ENCODE measurements at regions not wholly inside any gene's neighbourhood (a gene's known extent, or its start where the extent isn't known, plus 50 kb on each side); places are given as distances from the start of the nearest gene placed in this dataset.

DNA sequence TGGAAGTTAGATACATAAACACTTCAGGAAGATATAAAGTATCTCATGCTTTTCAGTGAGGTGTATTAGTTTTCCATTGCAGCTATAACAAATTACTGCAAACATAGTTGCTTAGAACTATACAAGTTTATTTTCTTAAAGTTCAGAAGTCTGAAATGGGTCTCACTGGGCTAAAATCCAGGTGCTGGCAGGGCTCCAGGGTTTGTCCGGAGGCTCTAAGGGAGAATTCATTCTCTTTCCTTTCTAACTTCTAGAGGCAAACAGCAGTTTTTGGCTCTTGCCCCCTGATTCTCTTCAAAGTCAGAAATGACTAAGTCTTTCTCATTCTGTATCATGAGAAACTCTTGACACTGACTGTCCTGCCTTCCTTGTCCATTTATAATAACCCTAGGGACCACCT, 138.8 kb downstream of the AASDHPPT start:
- no peak for DNase-seq (ENCODE audit: low read depth)

DNA sequence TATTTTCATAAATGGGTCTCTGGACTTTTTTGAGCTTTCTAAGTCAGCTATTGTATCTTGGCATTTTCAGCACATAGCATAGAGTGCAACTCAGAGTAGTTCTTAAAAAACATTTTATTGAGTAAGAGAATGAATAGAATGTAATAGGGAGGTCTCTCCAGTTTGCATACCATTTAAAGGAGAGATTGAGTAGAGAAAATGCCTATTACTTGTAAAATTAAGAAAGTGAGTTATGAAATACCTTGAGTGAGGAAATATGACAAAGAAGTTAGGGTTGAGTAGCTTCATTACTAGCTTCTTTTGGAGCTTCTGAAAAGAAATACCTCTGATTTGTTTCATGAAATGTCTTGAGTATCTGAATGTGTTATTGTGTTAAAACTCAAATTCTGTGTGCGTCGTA, 140.0 kb downstream of the AASDHPPT start:
- no peak for DNase-seq (ENCODE audit: low read depth)

DNA sequence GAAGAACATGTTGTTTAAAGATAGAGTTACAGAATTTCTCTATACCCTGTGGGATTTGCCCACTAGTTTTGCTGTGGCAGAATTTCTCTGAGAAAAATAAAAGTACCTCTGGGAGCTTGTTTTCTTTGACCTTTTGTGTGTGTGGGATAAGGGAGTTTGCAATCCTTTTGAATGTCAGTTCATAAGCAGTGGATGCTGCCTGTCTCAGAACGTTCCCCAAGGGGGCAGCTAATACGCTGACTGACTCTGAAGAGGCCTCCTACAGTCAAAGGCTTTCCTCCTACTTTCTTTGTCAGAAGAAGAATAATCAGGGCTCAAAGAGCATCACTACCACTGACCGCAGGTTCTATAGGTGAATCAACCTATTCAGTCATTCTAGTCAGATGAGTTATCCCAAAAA, 140.6 kb downstream of the AASDHPPT start:
- no peak for DNase-seq (ENCODE audit: low read depth)

DNA sequence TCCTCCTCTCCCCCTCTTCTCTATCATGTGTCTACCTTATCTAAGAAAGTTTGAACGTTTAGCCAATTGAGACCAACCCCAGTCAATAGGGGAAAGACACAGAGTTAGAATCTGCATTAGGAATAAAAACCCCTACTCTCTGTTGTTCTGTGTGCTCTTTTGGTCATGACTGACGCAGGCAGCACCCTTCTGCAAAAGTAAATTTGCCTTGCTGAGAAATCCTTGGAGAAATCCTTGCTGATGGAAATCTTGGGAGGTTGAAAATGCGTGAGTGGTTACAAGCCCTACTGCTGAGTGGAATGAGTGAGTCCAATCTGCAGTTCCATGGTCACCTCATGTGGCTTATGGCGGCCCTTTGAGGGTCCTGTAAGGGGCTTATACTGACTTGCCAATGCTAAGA, 145.2 kb downstream of the AASDHPPT start:
- DNase-seq (ENCODE audit: low read depth) = no peak

DNA sequence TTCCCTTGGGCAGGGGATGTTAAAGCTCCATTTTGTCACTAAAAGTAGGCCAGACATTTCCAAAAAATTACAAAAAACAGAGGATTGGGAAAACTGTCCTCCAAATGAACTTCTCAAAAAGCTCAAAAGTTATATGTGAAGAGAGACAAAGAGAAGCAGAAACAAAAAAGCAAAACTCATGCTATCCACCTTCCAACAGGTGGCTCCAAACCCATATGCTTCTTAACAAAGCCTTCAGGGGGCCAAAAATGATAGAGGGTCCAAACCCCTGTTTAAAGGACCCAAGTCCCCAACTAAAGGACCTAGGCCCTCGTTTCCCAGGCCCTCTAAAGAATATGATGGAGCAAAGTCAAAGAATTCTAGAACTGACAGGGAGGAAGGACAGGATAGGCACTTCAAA, 146.7 kb downstream of the AASDHPPT start:
- no peak for DNase-seq (ENCODE audit: low read depth)

DNA sequence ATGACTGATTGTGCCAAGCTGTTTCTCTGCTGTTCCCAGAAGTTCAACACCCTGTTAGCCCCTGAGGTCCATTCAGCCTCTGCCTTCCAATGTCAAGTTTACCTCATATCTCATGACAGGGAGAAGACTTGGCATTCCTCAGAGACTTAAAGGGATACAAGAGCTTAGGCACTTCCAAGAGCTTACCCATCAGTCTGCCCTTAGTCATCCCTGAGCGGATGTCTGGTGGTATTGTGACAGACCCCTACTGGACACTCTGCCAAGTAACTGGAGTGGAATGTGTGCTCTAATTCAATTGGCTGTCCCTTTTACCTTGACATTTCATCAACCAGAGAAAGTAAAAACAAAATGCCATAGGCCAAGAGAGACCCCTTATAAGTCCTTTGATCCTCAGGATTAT, 151.5 kb downstream of the AASDHPPT start:
- peak; percentile 24 for DNase-seq (ENCODE audit: low read depth)

DNA sequence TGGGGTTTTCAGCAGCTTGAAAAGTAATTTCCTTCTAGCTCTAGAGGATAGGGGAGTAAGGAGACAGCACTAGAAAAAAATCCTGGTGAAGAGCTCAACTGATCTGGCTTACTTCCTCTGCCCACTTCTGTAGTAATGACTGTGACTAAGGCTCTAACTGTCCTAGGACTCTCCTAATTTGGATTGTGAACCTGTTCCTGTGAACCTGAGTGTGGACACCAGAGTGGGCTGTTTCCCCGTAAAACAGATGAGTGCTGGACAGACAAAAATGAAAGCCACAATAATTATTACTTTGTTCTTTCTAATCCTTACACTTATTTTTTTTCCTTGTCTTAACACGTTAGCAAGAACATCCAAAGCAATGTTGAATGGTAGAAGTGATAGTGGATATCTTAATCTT, 154.1 kb downstream of the AASDHPPT start:
- no peak for DNase-seq (ENCODE audit: low read depth)

DNA sequence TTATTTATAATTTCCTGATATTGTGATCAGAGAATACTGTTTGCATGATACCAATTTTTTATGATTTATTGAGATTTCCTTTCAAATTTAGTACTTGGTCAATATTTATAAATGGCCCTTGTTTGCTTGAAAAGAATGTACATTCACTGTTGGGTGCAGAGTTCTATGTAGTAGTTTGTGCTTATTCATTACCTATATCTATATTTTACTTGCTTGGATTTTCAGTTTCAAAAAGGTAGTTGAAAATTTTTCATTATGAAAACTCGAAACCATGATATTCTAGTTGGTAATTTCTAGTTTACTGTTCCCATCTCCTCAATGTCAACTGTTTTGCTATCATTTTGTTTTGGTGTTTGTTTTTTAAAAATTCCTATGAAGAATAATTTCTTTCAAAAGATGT, 155.7 kb downstream of the AASDHPPT start:
- DNase-seq (ENCODE audit: low read depth) = no peak

DNA sequence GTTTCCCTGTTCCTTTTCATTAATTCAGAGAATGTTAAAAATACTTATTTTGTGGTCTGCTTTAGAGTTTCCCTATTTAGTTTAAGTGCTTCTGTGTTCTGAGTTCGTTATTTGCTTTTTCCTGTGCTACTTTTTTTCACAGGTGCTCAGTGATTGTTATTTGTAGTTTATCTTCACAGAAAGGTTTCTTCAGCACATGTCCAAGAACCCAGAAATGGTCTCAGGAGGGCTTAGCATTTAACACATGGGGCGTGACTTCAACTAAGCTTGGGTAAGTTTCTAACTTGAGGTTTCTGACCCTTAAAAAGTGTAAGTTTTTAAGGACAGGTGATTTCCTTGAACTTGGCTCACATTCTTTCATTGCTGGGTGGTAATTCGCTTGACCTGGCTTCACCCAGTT, 157.3 kb downstream of the AASDHPPT start:
- no peak for DNase-seq (ENCODE audit: low read depth)

DNA sequence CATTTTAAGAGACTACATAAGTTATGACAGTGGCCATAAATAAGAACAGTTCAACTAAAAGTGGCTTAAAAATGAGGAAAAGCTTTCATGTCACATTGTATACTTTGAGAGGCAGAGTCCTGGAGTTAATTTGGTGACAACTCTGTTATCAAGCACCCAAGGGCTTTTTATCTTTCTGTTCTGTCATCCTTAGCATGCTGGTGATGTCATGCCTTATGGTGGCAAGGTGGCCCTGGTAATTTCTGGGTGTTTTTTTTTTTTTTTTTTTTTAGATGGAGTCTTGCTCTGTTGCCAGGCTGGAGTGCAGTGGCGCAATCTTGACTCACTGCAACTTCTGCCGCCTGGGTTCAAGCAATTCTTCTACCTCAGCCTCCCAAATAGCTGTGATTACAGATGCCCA, 158.8 kb downstream of the AASDHPPT start:
- DNase-seq (ENCODE audit: low read depth) = no peak

DNA sequence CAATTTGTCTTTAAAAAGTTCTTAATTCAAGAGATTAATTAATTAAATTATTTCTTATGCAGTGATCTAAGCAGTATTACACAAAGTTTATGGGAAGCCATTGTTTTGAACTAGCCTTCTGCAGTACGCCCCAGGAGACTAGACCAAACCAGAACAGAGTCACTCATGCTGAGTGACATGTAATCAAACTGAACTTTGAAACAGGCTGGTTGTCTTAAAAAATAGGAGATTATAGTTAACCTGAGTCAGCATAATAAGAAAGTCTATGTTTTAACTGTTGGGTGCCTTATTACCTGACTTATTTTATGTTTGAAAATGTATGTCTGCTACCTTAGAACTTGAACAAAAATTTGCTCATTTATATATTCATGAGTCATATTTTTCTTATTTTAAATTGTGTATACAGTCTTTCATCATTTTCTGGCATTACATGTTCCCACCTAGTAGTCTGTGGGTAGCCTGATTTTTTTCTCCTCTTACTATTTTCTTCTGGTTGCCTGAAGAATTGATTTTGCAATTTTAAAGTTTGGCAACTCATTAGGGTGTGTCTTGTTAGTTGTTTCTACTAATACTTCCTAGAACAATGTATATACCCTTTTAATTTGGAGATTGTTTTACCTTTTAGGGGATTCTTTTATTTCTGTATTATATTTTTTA, 161.4 kb downstream of the AASDHPPT start:
- DNase-seq (ENCODE audit: low read depth) = no peak

DNA sequence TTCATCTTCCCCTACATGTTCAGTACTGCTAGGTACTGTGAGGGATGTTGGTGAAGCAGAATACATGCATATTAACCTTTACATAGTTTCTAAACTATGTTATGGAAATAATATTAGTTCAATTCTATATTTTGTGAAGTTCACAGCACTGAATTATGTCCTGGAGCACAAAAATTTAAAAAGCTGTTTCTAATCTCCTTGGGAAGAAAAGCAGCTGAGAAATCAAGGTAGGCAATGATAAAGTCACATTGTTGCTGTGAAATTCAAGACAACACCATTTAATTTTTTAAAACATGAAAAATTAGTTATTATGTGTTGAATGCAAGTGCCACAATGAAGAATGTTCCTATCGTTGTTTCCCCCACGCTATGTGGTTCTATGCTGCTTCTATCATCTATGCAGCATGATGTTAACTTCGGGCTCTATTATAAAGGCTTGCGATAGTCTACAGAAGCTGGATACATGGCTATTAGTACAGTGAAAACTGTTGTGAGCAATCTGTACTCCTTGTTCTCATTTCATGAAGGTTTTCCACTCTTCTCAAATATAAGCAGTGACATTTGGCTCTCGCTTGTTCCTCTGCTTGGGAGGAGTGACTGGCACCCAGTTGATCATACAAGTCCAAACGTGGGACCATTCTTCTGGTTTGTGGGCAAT, 164.3 kb downstream of the AASDHPPT start:
- DNase-seq (ENCODE audit: low read depth) = no peak

DNA sequence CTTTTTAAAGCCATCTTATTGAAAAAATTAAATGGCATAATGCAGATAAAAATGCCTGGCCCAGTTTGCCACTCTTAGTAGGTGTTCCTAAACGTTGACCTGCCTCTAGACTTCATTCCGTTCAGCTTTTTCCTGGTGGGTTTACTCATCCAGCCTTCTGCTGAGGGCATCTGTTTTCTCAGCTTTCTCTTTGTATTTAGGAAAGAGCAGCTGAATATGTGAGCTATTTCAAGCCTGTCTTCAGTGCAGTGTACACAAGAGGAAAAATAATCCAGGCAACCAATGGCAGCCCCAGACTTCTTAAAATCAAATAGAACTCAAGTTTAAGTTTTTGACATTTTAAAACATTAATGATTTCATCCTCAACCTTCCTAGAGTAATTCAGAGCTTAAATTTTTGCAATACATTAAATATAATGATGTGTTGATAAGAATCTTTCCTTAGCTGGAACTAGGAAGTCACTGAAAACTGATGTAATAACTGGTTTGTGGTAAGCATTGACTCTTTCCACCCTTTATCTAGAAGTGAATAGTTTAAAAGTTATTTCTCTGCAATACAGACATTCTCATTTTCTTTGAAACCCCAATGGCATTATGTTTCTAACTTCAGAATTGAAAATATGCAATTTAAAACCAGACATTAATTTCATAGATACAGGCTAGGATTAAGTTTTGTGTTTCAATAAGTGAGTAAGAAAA, 165.4 kb downstream of the AASDHPPT start:
- no peak for DNase-seq (ENCODE audit: low read depth)

DNA sequence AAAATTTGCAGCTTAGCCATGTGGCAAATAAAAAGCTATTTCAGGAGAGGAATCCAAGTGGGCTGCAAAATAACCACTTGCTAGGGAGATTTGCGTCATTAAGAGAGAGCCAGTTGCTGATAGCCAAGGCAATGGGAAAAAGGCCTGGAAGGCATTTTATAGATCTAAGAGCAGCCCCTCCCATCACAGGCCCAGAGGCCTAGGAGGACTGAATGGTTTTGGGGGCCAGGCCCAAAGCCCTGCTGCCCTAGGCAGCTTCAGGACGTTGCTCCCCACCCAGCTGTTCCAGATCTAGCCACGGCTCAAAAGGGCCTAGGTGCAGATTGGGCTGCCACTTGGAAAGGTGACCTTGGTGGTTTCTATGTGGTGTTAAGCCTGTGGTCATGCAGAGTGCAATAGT, 169.0 kb downstream of the AASDHPPT start:
- no peak for DNase-seq (ENCODE audit: low read depth)

DNA sequence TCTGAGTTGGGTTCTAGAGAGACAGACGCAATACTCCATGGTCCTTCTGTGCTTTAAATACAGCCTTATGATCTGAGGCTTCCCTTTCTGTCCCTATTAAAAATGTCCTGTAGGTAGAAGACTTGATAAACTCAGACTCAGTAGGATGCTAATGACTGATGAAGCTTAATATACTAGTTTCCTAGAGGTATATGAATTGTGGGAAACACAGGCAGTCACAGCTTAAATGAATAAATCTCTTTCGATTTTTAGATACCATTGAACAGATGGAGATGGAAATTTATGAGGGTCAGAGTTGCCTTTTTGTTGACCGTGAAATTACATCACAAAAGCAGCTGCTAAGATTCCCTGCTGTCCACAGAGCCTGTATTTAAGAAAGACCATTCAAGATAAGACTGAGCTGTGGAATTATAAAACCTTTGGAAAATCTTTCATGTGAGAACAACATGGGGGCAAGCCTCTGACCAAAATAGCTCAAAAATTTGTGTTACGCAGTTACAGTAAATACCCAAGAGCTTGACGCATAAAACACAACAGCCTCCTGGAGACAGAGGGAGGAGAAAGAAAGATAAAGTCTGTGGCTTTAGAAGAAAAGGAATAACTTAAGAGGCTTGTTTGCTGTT, 172.3 kb downstream of the AASDHPPT start:
- no peak for DNase-seq (ENCODE audit: low read depth)

DNA sequence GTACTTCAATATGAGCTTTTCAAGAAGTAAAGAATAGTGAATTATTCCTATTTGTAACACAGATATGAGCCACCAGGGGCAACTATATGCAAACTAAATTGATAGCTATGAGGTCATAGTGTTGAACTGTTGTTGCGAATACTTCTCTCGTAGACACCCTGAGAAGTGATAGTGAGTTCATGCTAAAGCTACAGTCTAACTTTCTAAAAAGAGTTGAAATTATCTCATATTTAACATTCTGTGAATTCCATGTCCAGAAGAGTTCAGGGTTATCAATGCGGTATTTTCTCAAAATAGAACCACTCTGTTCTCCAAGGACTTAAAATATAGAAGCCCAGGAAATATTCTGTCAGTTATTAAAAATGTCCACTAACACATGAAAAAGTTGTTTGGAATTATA, 185.4 kb downstream of the AASDHPPT start:
- DNase-seq (ENCODE audit: low read depth) = no peak

DNA sequence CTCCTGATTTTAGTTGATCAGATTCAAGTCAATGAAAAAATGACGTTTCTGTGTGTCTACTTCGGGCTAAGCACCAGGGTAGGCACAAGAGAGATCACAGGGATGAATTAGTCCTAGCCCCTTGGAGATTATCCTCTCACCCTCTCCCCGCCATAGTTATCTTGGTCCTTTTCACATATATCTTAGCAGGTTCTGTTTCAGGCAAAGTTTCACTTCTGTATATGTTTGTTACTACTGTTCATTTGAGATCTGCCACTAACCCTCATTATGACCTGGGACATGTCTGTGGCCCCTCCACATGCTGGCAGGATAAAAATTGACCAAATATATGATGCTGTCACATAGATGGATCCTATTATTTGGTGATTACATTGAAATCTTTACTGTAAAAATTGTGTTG, 186.1 kb downstream of the AASDHPPT start:
- no peak for DNase-seq (ENCODE audit: low read depth)

DNA sequence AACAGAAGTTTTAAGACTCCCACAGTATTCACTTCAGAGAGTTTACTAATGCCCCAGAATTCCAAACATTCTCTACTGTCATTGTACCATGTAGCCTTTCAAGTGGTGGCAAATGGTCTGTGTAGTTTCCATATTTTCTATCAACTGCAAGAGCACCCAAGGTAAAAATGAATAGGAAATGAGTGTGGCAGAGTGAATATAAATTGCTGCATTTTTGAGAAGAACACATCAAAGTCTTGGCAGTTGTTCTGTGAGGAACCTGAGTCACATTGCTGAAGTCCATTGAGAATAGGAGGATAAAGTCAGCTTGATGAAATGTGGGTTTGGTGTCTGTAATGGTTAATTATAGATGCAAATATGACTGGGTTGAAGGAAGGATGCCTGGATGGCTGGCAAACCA, 193.6 kb downstream of the AASDHPPT start:
- DNase-seq (ENCODE audit: low read depth) = no peak

DNA sequence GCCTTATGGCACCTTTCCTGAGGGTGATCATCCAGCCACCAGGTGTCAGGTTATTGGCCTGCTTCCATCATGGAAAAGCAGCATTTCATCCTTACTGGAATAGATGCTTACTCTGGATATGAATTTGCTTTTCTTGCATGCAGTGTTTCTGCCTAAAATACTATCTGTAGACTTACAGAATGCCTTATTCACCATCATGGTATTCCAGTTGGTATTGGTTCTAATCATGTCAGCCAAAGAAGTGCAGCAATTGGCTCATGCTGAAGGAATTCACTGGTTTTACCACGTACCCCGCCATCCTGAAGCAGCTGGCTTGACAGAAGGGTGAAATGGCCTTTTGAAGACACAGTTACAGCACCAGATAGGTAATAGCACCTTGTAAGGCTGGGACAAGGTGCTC, 194.2 kb downstream of the AASDHPPT start:
- no peak for DNase-seq (ENCODE audit: low read depth)

DNA sequence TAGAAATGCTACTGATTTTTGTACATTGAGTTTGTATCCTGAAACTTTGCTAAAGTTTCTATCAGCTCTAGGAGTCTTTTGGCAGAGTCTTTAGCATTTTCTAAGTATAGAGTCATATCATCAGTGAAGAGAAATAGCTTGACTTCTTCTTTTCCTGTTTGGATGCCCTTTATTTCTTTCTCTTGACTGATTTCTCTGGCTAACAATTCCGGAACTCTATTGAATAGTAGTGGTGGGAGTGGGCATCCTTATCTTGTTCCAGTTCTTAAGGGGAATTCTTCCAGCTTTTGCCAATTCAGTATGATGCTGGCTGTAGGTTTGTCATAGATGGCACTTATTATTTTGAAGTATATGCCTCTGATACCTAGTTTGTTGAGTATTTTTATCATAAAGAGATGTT, 197.7 kb downstream of the AASDHPPT start:
- no peak for DNase-seq (ENCODE audit: low read depth)

DNA sequence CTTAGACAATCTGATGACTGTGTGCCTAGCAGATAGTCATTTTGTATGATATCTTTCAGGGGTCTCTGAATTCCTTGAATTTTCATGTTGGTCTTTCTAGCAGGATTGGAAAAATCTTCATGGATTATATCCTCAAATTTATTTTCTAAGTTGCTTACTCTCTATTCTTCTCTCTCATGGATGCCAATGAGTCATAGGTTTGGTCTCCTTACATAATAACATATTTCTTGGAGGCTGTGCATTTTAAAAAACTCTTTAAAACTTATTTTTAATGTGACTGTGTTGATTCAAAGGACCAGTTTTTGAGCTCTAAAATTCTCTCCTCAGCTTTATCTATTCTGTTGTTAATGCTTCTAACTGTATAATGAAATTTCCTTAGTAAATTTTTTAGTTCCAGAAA, 198.7 kb downstream of the AASDHPPT start:
- DNase-seq (ENCODE audit: low read depth) = no peak

DNA sequence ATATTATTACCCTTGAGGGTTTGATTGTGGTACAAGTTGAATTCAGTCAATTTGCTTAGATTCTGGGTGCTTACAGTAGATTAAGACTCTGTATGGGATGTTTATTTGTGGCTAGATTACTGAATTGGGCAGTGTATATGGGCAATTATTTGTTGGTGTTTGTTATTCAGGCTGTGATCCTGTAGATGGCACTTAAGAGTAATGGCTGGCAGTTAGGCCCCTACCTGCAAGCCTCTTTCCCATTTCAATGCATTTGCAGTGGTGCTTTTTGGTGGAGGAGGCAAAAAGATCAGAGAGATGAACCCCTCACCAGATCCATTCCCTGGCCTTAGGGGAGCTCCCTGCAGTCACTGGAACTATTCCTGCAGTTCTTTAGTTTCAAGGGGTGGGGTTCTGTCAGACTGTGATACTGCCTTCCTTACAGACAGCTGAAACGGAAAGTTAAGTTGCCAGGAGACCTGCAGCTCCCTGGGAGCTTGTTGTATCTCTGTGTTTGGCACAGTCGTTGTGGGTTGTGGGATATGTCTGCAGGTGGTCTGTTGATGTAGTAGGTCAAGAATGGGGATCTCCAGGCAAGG, 199.5 kb downstream of the AASDHPPT start:
- no peak for DNase-seq (ENCODE audit: low read depth)

DNA sequence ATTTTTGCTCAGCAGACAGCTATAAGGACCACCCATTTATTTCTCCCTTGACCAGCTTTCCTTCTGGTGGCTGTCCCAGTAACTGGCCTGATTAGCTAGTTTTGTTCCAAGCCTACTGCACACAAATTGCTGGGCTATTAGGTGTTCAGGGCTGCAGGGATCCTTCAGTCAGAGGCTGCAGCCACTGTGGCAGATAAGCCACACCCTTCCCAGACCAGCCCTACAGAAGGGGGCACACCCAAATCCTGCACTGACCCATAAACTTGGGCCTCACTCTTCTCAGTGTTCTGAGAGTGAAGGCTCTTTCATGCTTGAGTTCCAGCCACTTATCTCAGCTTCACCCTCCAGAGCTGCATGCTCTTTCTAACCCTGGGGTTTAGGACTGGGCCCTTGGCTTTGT, 200.0 kb downstream of the AASDHPPT start:
- no peak for DNase-seq (ENCODE audit: low read depth)

Measured in HS-5 (cell line).